WTC11 (cell line): ENCODE measurements at regions not wholly inside any gene's neighbourhood (a gene's known extent, or its start where the extent isn't known, plus 50 kb on each side); places are given as distances from the start of the nearest gene placed in this dataset.

Experiments used
- ATAC-seq: fragments of 200-7000 bp; cut with Tn5 transposase; 2 replicates; pipeline ENCODE4 v1.10.0; 2021; ENCODE audit warnings: mild to moderate bottlenecking, moderate library complexity
- CTCF ChIA-PET: fragments of 300-600 bp; sonication (Branson Sonifier 250); formaldehyde crosslinking; loops from one replicate; lab custom pipeline; 2021; ENCODE audit warnings: antibody characterized with exemption; lab: Charles Lee
- POLR2A ChIA-PET: fragments of 350-600 bp; sonication (Branson Sonifier 250); formaldehyde crosslinking; loops from one replicate; lab custom pipeline; 2021; ENCODE audit warnings: antibody characterized with exemption; lab: Charles Lee
- DNase-seq: peaks from one replicate; pipeline ENCODE4 v3.0.0; 2021; ENCODE audit warnings: low spot score
- H3K27ac Mint-ChIP-seq: 2 replicates; pipeline ENCODE4 v1.8.0; 2021; ENCODE audit warnings: mixed read lengths
- H3K27me3 Mint-ChIP-seq: 2 replicates; pipeline ENCODE4 v1.8.0; 2021; ENCODE audit warnings: low read depth, mild to moderate bottlenecking, moderate library complexity, mixed read lengths
- H3K36me3 Mint-ChIP-seq: 2 replicates; pipeline ENCODE4 v1.8.0; 2021; ENCODE audit warnings: mixed read lengths
- H3K4me1 Mint-ChIP-seq: 2 replicates; pipeline ENCODE4 v1.8.0; 2022; ENCODE audit warnings: mixed read lengths
- H3K4me3 Mint-ChIP-seq: 2 replicates; pipeline ENCODE4 v1.8.0; 2021; ENCODE audit warnings: mild to moderate bottlenecking, moderate library complexity, mixed read lengths
- H3K9me3 Mint-ChIP-seq: 2 replicates; pipeline ENCODE4 v1.8.0; 2021; ENCODE audit warnings: mixed read lengths
- CREM ChIP-seq: sonication (generic); formaldehyde crosslinking; IDR thresholded peaks from 2 replicates; pipeline ENCODE4 v1.8.1; 2022; ENCODE audit warnings: mild to moderate bottlenecking, missing genetic modification reagents, moderate library complexity
- EMX1 ChIP-seq: fragments of 250-450 bp; sonication (Bioruptor Pico); IDR thresholded peaks from 2 replicates; pipeline ENCODE4 v1.8.0; 2021; ENCODE audit warnings: mild to moderate bottlenecking
- ERG ChIP-seq: fragments of 250-450 bp; sonication (Bioruptor Pico); IDR thresholded peaks from 2 replicates; pipeline ENCODE4 v1.8.0; 2021; ENCODE audit warnings: mild to moderate bottlenecking
- ETV6 ChIP-seq: sonication (generic); formaldehyde crosslinking; IDR thresholded peaks from 2 replicates; pipeline ENCODE4 v1.8.1; 2022; ENCODE audit warnings: mild to moderate bottlenecking, missing genetic modification reagents
- HMGA2 ChIP-seq: fragments of 250-450 bp; sonication (Bioruptor Pico); IDR thresholded peaks from 2 replicates; pipeline ENCODE4 v1.4.0; 2021; ENCODE audit warnings: mild to moderate bottlenecking, moderate library complexity
- NFATC4 ChIP-seq: fragments of 250-450 bp; sonication (Bioruptor Pico); IDR thresholded peaks from 2 replicates; pipeline ENCODE4 v1.9.0; 2021; ENCODE audit warnings: mild to moderate bottlenecking
- NR2C2 ChIP-seq: sonication (generic); formaldehyde crosslinking; IDR thresholded peaks from 2 replicates; pipeline ENCODE4 v1.8.0; 2022; ENCODE audit warnings: mild to moderate bottlenecking, missing genetic modification reagents
- OVOL2 ChIP-seq: fragments of 250-450 bp; sonication (Bioruptor Pico); IDR thresholded peaks from 2 replicates; pipeline ENCODE4 v1.9.0; 2021; ENCODE audit warnings: mild to moderate bottlenecking, borderline replicate concordance
- RELA ChIP-seq: sonication (generic); formaldehyde crosslinking; IDR thresholded peaks from 2 replicates; pipeline ENCODE4 v1.8.1; 2022; ENCODE audit warnings: missing genetic modification reagents, mild to moderate bottlenecking, borderline replicate concordance
- SMAD3 ChIP-seq: sonication (generic); formaldehyde crosslinking; IDR thresholded peaks from 2 replicates; pipeline ENCODE4 v1.8.0; 2022; ENCODE audit warnings: missing genetic modification reagents, mild to moderate bottlenecking, borderline replicate concordance
- STAT6 ChIP-seq: sonication (generic); formaldehyde crosslinking; conservative IDR thresholded peaks from 2 replicates; pipeline ENCODE4 v1.8.1; 2023; ENCODE audit warnings: mild to moderate bottlenecking, low read depth, missing genetic modification reagents, moderate library complexity
- TCF7 ChIP-seq: sonication (generic); formaldehyde crosslinking; IDR thresholded peaks from 2 replicates; pipeline ENCODE4 v1.8.0; 2022; ENCODE audit warnings: mild to moderate bottlenecking, low read depth, missing genetic modification reagents, moderate library complexity
- ZNF219 ChIP-seq: sonication (generic); formaldehyde crosslinking; IDR thresholded peaks from 2 replicates; pipeline ENCODE4 v1.8.0; 2023; ENCODE audit warnings: missing genetic modification reagents, mild to moderate bottlenecking, borderline replicate concordance
- ZNF423 ChIP-seq: fragments of 250-450 bp; sonication (Bioruptor Pico); IDR thresholded peaks from 2 replicates; pipeline ENCODE4 v2.1.2; 2022; ENCODE audit warnings: mild to moderate bottlenecking, moderate library complexity
- TF ChIP-seq, protein P1 (sequence below): sonication (generic); formaldehyde crosslinking; IDR thresholded peaks from 2 replicates; pipeline ENCODE4 v1.8.0; 2022; ENCODE audit warnings: mild to moderate bottlenecking, missing genetic modification reagents
- TF ChIP-seq, protein P2 (sequence below): sonication (generic); formaldehyde crosslinking; IDR thresholded peaks from 2 replicates; pipeline ENCODE4 v1.8.1; 2022; ENCODE audit warnings: mild to moderate bottlenecking, missing genetic modification reagents, moderate library complexity, borderline replicate concordance

DNA sequence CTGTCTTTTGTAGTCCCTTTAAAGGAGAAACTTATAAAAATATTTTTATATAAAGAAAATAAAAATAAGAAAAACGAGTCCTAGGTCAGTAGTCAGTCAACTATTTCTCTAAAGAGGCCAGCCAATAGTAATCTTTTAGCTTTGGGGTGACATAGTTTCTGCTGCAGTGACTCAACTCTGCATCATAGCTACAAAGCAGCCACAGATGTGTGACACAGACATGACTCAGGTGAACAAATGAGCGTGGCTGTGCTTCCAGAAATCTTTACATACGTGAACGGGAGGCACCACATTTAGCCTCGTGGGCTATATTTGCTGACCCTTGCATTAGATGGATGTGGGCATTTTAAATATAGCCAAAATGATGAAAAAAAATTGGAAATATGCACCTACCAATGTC is 1862.5 kb upstream of the TENM3 start:
- no peak overlapping the region for H3K27ac Mint-ChIP-seq
- H3K4me3 Mint-ChIP-seq: no peak overlapping the region
- no peaks in the 10 kb centered on the region for H3K27me3 Mint-ChIP-seq
- no peak for DNase-seq
- POLR2A ChIA-PET: interaction anchor here (0.8 kb wide), 1 partner anchor 33 kb away, joined by 3 read pairs; no protein-coding TSS in a partner anchor
- H3K36me3 Mint-ChIP-seq: no peaks in the 10 kb centered on the region
- TF ChIP-seq SMAD3 (CRISPR knock-in tag): no peak
- TF ChIP-seq NFATC4: no peak
- TF ChIP-seq, protein P1, sequence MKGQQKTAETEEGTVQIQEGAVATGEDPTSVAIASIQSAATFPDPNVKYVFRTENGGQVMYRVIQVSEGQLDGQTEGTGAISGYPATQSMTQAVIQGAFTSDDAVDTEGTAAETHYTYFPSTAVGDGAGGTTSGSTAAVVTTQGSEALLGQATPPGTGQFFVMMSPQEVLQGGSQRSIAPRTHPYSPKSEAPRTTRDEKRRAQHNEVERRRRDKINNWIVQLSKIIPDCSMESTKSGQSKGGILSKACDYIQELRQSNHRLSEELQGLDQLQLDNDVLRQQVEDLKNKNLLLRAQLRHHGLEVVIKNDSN (CRISPR knock-in tag): no peak
- no peak for ATAC-seq
- CTCF ChIA-PET: no interaction called here
- no peaks in the 10 kb centered on the region for H3K4me1 Mint-ChIP-seq
- no peaks in the 10 kb centered on the region for H3K9me3 Mint-ChIP-seq

- H3K4me3 Mint-ChIP-seq: no peak overlapping the region
- TF ChIP-seq NFATC4 (no peak), HMGA2 (CRISPR knock-in tag) (no peak), EMX1 (CRISPR knock-in tag) (no peak)
- TF ChIP-seq, all 79 proteins: peak for 0
- ChIA-PET POLR2A (no interaction called here), CTCF (no interaction called here)
- no peak for DNase-seq
- Mint-ChIP-seq H3K4me1 (no peaks in the 10 kb centered on the region), H3K27me3 (no peaks in the 10 kb centered on the region), H3K9me3 (no peaks in the 10 kb centered on the region), H3K27ac (no peak overlapping the region), H3K36me3 (no peaks in the 10 kb centered on the region)
- no peak for ATAC-seq
Measured at GRCh38 chr4:180391613-180392012, 1851.6 kb upstream of the TENM3 start.

DNA sequence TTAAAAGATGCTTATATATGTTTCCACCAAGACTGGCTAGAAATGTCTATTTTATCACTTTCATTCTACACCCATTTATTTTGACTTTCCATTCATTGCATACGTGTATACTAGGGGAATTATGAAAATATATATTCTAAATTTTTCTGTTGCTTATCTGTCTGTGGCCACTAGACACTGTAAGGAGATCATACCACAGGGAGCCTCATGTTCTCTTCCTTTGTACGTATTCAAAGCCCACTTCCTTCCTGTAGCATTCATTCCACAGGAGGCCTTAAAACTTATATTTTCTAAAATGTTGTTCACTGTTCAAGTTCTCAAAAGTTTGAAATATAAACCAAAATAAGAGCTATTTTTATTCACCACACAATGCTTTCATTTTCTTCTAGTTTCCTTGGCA is 1848.9 kb upstream of the TENM3 start:
- no peaks in the 10 kb centered on the region for H3K9me3 Mint-ChIP-seq
- ChIA-PET CTCF (no interaction called here), POLR2A (interaction anchor here (0.6 kb wide), 1 partner anchor 809 kb away, joined by 5 read pairs; no protein-coding TSS in a partner anchor)
- no peak overlapping the region for H3K27ac Mint-ChIP-seq
- no peak for DNase-seq
- no peaks in the 10 kb centered on the region for H3K27me3 Mint-ChIP-seq
- no peak overlapping the region for H3K4me3 Mint-ChIP-seq
- no peaks in the 10 kb centered on the region for H3K36me3 Mint-ChIP-seq
- no peaks in the 10 kb centered on the region for H3K4me1 Mint-ChIP-seq
- TF ChIP-seq TCF7 (CRISPR knock-in tag): no peak
- no peak for TF ChIP-seq RELA (CRISPR knock-in tag)
- TF ChIP-seq ETV6 (CRISPR knock-in tag): no peak
- TF ChIP-seq OVOL2 (CRISPR knock-in tag): no peak
- no peak for TF ChIP-seq CREM
- TF ChIP-seq NFATC4: no peak
- TF ChIP-seq ZNF219 (CRISPR knock-in tag): no peak
- TF ChIP-seq, protein P2, sequence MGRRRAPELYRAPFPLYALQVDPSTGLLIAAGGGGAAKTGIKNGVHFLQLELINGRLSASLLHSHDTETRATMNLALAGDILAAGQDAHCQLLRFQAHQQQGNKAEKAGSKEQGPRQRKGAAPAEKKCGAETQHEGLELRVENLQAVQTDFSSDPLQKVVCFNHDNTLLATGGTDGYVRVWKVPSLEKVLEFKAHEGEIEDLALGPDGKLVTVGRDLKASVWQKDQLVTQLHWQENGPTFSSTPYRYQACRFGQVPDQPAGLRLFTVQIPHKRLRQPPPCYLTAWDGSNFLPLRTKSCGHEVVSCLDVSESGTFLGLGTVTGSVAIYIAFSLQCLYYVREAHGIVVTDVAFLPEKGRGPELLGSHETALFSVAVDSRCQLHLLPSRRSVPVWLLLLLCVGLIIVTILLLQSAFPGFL (CRISPR knock-in tag): no peak
- TF ChIP-seq NR2C2 (CRISPR knock-in tag): no peak
- TF ChIP-seq ERG (CRISPR knock-in tag): no peak
- no peak for ATAC-seq

GRCh38 chr4:180394730-180395129 is 1848.5 kb upstream of the TENM3 start:
- no peaks in the 10 kb centered on the region for H3K9me3 Mint-ChIP-seq
- TF ChIP-seq ETV6 (CRISPR knock-in tag): no peak
- no peak for TF ChIP-seq ZNF423 (CRISPR knock-in tag)
- no peak for TF ChIP-seq STAT6 (CRISPR knock-in tag)
- CTCF ChIA-PET: no interaction called here
- H3K4me3 Mint-ChIP-seq: no peak overlapping the region
- no peaks in the 10 kb centered on the region for H3K4me1 Mint-ChIP-seq
- H3K27me3 Mint-ChIP-seq: no peaks in the 10 kb centered on the region
- no peak overlapping the region for H3K27ac Mint-ChIP-seq
- H3K36me3 Mint-ChIP-seq: no peaks in the 10 kb centered on the region
- no peak for ATAC-seq
- POLR2A ChIA-PET: interaction anchor here (0.6 kb wide), 1 partner anchor 810 kb away, joined by 5 read pairs; no protein-coding TSS in a partner anchor
- DNase-seq: no peak
